HG03097 (cell line): ENCODE measurements at regions not wholly inside any gene's neighbourhood (a gene's known extent, or its start where the extent isn't known, plus 50 kb on each side); places are given as distances from the start of the nearest gene placed in this dataset.

Source experiments
- ATAC-seq: cut with Tn5 transposase; IDR thresholded peaks from one replicate; pipeline ENCODE4 v1.9.1; 2021; ENCODE audit not compliant: unreplicated experiment, low FRiP score

DNA sequence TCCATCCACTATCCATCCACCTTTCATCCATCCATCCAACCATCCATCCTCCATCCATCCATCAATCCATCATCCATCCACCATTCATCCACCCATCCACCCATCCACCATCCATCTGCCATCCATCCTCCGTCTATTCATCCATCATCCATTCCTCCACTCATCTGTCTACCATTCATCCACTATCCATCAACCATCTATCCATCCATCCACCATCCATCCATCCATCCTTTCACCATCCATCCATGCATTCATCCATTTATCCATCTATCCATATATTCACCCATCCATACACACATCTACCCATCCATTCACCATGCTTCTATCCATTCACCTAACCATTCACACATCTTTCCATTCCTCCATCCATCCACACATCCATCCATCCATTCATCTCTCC, 207.0 kb upstream of the CDH4 start:
- no peak for ATAC-seq

DNA sequence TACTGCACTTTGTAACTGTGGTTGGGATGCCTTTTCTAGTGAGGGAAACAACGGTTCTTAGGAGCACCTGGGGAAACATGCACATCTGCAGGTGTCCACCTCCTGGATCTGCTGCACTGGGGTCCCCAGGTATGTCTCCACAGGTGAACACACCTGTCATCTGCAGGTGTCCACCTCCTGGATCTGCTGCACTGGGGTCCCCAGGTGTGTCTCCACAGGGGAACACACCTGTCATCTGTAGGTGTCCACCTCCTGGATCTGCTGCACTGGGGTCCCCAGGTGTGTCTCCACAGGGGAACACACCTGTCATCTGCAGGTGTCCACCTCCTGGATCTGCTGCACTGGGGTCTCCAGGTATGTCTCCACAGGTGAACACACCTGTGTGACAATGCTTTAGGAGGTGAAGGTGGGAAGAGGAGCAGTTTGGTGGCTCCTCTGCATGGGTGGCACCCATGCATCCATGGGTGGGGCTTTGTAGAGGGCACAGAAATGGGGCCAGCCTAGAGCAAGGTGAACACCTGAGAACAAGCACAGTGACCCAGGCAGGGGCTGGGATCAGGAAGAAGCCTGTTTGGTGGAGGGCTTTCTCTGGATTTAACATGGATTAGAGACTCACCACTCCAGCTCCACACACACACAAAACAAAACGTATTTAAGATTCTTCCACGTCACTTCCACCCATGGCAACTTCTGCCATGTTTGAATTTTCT, 206.0 kb upstream of the CDH4 start:
- no peak for ATAC-seq

DNA sequence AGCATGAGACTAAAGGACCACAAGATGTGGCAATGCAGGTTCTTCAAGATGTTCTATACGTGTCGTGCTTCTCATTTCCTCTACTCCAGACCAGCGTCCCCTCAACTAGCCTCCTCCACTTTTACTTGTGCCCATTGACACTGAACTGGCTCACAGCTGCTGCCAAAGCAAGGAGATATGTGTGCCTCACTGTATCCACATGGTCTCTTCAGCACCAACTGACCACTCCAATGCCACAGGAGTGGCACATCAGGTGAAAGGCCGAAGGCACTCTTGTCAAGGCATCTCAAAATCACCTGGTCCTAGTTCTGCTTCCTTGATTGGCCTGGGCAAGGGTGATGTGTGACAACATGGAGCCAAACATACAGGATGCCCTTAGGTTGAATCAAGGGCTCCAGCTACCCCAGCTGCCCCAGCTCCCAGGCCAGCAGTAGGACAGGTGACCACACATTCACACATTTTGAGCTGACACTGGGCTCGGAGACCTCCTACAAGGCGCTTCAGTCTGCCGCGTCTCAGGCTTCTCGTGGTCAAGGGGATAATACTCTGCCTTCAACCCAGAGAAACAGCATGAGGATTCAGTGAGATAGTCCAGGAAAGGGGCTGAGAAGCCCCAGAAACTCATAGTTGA, 205.2 kb upstream of the CDH4 start:
- ATAC-seq, result no peak

DNA sequence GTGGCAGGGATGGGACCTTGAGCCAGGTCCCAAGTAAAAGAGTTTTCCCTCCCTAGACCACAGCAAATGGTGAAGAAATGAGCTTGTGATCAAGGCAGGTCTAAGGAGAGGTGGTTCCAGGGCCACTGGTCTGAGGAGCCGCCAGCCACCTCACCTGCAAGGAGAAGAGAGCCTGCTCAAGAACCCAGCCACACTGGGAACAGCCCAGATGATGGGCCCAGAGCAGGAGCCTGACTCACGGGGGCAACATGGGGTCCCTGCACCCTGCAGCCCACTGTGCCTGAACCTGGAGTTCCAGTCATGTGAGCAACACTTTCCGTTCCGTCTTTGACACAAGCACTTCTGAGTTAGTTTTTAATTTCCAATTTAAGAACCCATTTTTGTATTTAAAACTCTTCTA, 204.5 kb upstream of the CDH4 start:
- no peak for ATAC-seq

DNA sequence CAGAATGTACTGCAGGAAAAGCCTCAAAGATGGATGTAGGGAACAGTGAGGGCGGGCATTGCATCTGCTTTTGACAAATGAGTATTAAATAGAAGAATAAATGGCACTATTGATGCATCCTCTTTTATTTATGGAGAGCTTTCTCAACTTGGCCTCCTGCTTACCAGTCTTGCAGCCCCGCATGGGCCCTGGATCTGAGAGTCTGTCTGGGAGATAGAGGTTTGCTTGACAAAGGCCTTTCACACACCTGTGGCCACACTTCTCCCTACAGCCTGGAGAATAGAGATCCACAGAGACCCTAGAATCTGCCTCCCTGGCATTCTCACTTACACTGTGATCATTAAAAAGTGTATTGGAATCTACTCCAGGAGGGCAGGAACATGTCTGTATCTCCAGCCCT, 203.8 kb upstream of the CDH4 start:
- no peak for ATAC-seq

DNA sequence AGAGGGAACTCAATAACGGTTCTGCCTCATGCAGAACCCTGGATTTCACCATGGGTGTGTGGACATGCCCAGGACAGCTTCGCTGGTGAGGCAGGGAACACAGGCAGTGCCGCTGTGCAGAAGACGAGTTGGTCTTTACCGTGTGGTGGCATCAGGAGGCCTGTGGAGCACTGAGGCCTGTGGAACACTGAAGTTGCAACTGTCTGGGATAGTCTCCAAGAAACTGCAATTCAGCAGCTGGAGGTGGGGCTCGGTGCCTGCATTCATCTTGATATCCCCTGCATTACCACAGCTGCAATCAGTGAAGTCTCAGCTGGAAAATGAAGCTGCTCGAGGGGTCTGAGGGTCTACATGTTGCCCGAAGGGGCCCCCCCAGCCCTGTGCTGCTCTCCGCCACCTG, 202.4 kb upstream of the CDH4 start:
- ATAC-seq, result no peak

DNA sequence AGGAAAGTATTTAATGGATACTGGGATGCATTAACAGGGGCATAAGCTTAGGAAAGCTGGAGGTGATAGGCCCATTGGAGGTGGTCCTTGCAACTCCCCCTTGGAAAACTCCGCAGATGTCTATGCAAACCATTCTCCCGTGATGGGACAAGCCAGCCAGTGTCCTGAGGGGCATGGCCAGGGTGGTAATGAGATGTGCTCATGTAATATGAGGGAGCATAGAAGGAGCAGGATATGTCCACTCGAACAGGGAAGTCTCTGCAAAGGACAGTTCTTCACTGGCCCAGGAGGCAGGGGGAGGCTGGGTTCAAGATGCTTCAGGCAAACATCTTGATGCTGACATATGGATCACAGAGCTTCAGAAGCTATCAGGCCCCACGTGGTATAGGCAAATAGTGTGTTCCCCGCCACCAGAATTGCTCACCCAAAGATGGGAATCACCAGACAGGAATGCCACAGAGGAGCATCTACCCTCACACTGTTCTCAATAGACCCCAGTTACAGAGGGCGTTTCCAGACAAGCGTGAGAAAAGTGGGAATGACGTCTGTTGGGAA, 201.6 kb upstream of the CDH4 start:
- no peak for ATAC-seq

DNA sequence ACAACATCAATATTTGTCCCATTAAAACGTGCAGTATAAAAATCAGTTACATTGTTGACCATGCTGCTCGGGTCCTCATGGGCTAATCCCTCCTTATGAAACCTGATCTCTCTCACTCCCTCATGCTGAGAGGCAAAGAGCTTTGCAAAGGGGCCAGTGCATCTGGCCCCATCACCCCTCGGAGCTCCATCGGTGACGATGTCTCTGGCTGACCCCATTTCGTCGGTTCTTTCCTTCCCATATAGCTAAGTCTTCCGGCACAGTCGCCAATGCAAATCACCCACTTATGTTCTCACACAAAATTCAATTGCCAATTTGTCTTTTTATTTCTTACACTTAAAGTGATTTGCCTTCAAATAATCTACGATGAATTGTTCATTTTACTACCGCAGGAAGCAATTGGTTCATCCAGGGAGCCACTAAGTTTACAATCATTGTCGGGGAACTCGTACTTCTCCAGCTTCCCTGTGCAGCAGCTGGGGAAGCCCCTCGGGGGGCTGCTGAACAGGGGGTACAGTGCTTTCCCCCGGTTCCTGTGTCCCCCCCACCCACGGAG, 199.8 kb upstream of the CDH4 start:
- no peak for ATAC-seq

DNA sequence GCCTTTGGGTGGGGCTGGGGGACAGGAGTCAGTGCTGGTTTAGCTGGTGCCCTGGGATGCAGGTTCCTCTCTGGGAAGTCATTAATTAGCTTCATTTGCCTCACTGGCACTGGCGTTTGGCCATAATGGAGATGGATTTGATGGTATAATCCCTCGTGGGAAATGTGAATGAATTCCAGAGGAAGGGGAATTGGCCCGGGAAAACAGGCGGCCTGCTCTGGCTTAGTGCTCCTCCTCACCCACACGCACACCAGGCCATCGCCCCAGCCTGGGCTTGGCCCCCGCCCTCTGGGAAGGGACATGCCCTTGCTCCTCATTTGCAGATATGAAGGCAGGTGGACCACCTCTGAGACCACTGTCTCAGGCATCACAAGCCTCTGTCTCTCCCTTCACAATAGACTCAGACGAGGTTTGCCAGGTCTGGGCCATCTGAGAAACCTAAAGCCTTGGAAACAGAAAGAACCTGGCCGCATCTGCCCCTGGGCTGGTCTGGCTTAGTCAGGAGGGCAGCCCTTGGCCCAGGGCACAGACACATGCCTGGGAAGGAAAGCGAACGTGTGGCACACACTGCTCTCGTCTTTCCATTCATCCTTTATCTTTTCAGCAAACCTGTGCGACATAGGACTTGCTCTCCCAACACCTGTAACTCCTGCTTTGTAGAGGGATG, 199.2 kb upstream of the CDH4 start:
- no peak for ATAC-seq

DNA sequence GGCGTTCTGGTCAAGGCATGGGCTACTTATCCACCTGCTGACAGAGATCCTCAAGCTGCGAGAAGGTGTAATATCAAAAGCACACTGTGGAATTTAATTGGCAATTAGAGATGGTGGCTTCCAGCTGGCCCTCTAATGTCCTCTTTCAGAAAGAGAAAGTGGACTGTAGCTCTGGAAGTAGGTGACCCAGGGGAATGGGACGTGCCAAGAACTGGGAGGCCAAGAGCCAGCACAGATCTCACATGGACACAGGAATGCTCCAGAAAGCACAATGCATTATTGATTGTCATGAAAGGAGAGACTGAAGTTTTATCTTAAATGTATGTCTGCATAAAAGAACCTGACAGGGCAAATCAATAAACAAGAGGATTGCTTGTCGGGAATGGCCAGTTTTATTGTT, 198.6 kb upstream of the CDH4 start:
- ATAC-seq, result no peak

DNA sequence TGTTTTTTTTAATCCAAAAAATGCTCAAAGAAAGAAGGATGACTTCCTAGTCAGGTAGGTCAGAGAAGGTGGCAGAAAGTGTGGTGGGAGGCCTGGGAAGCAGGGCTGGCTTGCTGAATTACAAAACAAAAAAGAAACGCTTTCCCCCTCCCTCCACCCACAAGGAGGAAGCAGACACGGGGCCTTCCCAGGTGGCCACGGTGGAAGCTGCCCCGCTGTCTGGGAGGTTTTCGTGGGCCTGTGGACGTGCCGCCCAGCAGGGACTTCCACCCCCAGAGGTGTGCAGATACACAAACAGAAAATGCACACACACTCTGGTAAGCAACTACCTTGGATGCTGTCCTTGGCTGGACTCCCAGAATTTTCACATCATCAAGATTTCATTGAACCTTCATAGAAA, 198.2 kb upstream of the CDH4 start:
- no peak for ATAC-seq

DNA sequence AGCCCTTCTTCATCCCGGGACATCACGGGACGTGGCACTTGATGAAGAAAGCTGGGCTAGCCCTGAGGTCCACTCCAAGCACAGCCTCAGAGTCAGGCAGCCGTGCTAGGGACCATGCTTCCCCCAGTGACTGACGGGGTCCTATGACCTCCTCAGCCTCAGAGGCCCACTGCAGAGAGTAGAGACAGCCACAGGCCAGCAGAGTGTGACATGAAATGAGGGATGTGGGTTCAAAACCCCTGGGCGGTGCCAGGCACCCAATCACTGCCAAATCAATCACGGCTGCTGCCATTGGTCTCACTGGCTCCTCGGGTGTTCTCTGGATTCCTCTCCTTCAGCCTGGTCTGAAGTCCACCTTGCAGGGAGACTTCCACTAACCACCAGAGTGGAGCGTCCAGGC, 197.7 kb upstream of the CDH4 start:
- no peak for ATAC-seq

DNA sequence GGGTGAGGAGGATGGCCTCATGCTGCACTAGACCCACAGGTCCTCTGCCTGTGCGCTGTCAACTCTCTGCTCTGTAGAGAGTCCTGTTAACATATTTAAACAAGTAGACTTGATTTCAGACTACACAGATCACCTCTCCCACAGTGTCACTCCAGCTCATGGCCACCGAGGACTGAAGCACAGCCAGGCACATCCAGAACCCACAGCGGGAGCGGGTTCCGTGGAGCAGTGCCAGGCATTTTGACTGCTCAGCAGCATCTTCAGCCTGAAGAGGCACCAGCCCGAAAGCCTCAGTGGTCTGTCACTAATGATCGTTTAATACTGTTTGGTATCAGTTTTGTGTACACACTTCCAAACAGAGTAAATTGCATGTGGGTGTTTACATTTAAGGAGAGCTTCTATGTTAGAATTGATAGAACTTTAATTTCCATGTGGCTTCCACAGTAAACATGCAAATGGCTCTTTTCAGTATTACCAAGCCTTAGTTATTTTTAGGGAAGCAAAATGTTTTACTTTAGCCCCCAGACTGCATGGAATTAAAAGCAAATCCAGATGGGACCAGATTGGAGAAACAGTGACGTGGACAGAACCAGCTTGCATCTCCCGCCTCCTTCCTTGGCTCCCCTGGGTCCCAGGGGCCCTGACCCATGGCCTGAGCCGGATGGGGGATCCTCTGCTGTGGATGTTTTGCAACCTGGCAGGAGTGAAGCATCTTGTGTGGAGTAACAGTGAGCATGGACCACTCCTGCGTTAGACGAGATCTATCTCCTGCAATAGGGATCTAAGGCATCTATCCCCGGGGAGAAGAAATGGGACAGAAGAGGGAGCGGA, 196.7 kb upstream of the CDH4 start:
- ATAC-seq, result no peak

DNA sequence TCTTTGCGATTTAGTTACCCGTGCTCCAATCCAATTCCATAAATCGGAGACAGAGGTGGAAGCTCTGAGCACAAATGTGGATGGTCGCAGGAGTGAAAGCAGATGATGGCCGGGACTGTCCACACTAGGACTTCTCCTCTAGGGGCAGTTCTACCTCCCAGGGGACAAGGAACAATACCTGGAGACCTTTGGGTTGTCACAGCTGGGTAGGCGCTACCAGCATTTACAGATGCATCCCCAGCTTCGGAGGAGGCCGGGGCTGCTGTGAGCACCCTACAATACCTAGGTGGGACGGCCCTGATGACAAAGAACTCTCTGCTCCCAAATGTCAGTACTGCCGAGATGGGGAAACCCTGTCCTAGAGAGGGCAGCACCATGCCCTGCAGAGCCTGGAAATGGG, 195.9 kb upstream of the CDH4 start:
- ATAC-seq, result no peak

DNA sequence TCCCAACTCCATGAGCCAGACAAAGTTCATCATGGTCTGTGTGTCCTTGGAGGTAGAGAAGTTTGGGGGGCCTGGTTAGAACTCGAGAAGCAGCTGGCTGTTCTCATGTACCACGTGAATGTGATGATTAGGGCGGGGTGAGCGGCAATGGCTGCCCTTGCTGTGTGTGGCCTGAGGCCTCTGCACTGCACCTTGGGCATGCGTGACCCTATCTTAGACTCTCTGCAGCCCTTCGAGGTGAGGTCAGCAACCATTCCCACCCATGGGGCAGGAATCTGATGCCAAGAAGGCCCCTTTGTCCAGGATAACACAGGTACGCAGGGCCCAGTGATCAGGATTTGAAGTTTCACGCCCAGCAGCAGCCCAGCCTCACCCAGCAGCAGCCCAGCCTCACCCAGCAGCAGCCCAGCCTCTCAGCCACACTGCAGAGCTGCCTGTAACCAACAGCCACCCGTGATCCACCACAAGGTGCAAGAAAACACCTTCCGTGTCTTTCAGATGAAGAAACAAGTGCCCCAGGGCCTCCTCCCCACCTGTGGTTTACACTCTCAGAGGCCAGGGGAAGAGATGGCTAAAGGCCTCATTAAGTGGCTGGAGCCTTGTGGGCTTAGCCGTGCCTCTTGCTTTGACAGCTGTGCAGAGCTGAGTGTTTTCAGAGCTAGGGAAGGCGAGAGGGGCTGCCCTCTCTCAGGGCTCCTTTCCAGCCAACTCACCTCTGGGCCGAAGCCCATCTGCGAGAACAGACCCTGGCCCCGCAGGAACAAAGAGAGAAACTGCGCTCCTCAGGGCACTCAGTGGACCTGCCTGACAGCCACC, 195.2 kb upstream of the CDH4 start:
- ATAC-seq, result no peak

DNA sequence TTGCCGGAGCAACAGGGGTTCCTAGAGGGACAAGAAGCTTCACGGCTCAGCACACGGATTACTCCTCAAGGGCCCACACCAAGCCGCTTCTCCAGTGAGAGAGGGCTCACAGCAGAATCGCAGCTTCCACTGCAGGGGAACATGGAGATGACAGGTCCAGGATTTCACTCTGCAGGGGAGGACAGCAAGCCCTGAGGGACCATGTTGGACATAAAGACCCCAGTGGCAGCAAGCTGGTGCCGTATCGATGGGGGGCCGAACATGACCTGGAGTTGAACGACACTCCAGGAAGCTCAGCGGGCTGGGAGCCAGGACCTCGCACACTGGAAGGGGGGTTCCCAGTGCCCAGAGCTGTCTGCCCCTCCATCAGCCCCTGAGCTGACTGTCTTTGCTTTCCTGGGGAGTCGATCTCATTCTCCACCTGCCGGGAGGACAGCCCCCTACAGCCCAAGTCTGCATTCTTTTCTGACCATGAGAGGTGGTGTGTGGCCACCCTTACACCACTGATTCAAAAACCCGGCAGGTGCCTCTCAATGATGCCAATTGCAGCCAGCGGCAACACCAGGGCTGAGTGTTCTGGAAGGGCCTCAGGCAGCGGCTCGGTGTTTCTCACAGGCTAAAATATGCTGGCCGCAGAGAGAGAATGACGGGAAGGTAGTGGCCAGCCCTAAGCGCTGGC, 194.5 kb upstream of the CDH4 start:
- ATAC-seq, result no peak

DNA sequence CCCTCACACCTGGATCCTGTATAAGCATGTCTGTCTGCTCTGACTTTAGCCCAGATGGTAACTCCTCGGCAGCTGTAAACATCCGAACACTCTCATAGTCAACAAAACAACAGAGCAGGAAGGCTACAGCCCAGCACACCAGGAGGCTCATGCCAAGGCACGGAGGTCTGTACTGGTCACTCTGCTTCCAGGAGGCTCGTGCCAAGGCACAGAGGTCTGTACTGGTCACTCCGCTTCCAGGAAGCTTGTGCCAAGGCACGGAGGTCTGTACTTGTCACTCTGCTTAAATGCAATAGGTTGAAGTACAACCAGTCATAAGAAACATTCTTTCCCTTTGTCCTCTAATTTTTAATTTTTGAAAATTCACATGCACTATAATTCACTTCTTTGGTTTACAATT, 190.1 kb upstream of the CDH4 start:
- no peak for ATAC-seq

DNA sequence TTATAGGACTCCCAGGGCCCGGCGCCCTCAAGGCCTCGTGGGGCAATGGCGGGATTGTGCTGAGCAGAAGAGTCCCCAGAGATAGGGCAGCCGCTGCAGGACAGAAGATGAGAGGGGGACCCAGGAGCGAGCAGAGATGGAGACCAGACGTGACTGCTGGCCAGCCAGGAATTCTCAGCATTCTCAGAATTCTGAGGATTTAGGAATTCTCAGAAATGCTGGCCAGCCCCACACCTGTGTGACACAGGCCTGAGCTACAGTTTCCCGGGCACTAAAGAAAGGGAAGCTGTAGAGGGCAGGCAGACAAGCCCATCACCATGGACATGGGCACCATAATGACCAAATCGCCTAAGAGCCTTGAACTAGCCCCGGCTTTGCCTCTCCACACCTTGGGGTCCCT, 186.2 kb upstream of the CDH4 start:
- no peak for ATAC-seq

DNA sequence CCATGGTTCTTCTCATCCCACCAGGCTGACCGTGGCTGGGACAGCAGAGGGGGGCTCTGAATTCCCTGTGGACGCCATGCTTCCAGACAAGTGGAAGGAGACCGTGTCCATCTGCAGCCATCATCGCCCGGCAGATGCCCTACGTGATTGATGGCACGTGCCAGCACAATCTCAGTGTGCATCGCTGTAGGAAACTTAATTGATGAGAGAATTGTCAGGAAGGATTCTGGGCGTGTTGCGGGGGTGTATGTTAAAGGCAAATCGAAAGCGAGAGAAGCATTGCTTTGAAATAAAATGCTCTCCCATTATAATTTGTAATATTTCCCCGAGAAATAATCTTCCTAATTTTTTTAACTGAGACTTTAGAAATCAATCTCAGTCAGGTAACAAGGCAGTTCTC, 185.5 kb upstream of the CDH4 start:
- no peak for ATAC-seq
